Natural killer cell (primary cell): ENCODE measurements at regions not wholly inside any gene's neighbourhood (a gene's known extent, or its start where the extent isn't known, plus 50 kb on each side); places are given as distances from the start of the nearest gene placed in this dataset.

Source experiments
- ATAC-seq, 3 donors: fragments of 150-1000 bp in 2 of 3; fragments of 200-7000 bp in 1 of 3; cut with Tn5 transposase; 1 replicate in 1 of 3; 2 replicates in 2 of 3; pipeline ENCODE4 v1.10.0; 2021; ENCODE audit warnings: mild to moderate bottlenecking in 2 of 3, moderate library complexity in 2 of 3
- DNase-seq, 2 donors: peaks; one replicate each; pipeline versions ENCODE4 v3.0.0 to v3.0.0-alpha.2; 2013 to 2021; ENCODE audit warnings: mixed read lengths in 1 of 2
- H3K27ac ChIP-seq: one replicate; pipeline ENCODE4 v1.5.1; 2013; ENCODE audit warnings: mild to moderate bottlenecking, low read length
- H3K27me3 ChIP-seq: one replicate; pipeline ENCODE4 v1.6.1; 2013; ENCODE audit warnings: low read length; ENCODE audit not compliant: control insufficient read depth, insufficient read depth
- H3K36me3 ChIP-seq: one replicate; pipeline ENCODE4 v1.6.1; 2013; ENCODE audit warnings: low read length; ENCODE audit not compliant: control insufficient read depth, insufficient read depth
- H3K4me1 ChIP-seq: one replicate; pipeline ENCODE4 v1.6.1; 2013; ENCODE audit warnings: low read length; ENCODE audit not compliant: control insufficient read depth, insufficient read depth
- H3K4me3 ChIP-seq: one replicate; pipeline ENCODE4 v1.5.1; 2013; ENCODE audit warnings: low read length
- H3K9me3 ChIP-seq: one replicate; pipeline ENCODE4 v1.6.1; 2013; ENCODE audit warnings: low read length; ENCODE audit not compliant: control insufficient read depth, insufficient read depth
- H3K27ac Mint-ChIP-seq, 2 donors: one replicate each; pipeline ENCODE4 v1.8.0; 2022; ENCODE audit warnings: mild to moderate bottlenecking in 2 of 2, mixed read lengths in 2 of 2, moderate library complexity in 1 of 2
- H3K27me3 Mint-ChIP-seq, 2 donors: one replicate each; pipeline ENCODE4 v1.8.0; 2022; ENCODE audit warnings: low read depth in 2 of 2, mixed read lengths in 2 of 2
- H3K36me3 Mint-ChIP-seq: one replicate; pipeline ENCODE4 v1.8.0; 2022; ENCODE audit warnings: mixed read lengths
- H3K4me1 Mint-ChIP-seq, 2 donors: one replicate each; pipeline ENCODE4 v1.8.0; 2022; ENCODE audit warnings: mixed read lengths in 2 of 2
- H3K4me3 Mint-ChIP-seq: one replicate; pipeline ENCODE4 v1.8.0; 2022; ENCODE audit warnings: mild to moderate bottlenecking, moderate library complexity, mixed read lengths
- H3K9me3 Mint-ChIP-seq, 2 donors: one replicate each; pipeline ENCODE4 v1.8.0; 2022; ENCODE audit warnings: mixed read lengths in 2 of 2
- WGBS: methylation state at CpG from one replicate; pipeline ENCODE4 v1.1.7; 2013; ENCODE audit warnings: missing lambda C conversion rate; ENCODE audit not compliant: insufficient coverage; 5-methylcytosine and 5-hydroxymethylcytosine counted together
- intact Hi-C: fragments of 100-400 bp; cut with micrococcal nuclease; formaldehyde crosslinking; loops from one replicate; pipeline ENCODE4 v1.14.2; 2022
- TF ChIP-seq, protein P1 (sequence below): fragments of 200-600 bp; IDR thresholded peaks from one replicate; pipeline ENCODE4 v1.8.0; 2022; ENCODE audit warnings: antibody characterized with exemption

- H3K36me3 Mint-ChIP-seq: no peaks in the 10 kb centered on the region
- H3K9me3 Mint-ChIP-seq: no peaks in the 10 kb centered on the region
- intact Hi-C loops: no loop called here
- H3K27ac Mint-ChIP-seq: no peak overlapping the region
- no peaks in the 10 kb centered on the region for H3K4me1 ChIP-seq
- peaks cover 0 to 3% of the 10 kb centered on the region in 2 donors for H3K27me3 Mint-ChIP-seq
- H3K4me1 Mint-ChIP-seq: no peaks in the 10 kb centered on the region
- no peak overlapping the region for H3K4me3 ChIP-seq
- no peak overlapping the region for H3K4me3 Mint-ChIP-seq
- H3K9me3 ChIP-seq: no peaks in the 10 kb centered on the region
- no peaks in the 10 kb centered on the region for H3K36me3 ChIP-seq
- DNase-seq (no peak), ATAC-seq (no peak)
- WGBS: 88% methylated on average over 5 of the region's 5 CpGs
- no peak overlapping the region for H3K27ac ChIP-seq
- H3K27me3 ChIP-seq: no peaks in the 10 kb centered on the region
- TF ChIP-seq, protein P1, sequence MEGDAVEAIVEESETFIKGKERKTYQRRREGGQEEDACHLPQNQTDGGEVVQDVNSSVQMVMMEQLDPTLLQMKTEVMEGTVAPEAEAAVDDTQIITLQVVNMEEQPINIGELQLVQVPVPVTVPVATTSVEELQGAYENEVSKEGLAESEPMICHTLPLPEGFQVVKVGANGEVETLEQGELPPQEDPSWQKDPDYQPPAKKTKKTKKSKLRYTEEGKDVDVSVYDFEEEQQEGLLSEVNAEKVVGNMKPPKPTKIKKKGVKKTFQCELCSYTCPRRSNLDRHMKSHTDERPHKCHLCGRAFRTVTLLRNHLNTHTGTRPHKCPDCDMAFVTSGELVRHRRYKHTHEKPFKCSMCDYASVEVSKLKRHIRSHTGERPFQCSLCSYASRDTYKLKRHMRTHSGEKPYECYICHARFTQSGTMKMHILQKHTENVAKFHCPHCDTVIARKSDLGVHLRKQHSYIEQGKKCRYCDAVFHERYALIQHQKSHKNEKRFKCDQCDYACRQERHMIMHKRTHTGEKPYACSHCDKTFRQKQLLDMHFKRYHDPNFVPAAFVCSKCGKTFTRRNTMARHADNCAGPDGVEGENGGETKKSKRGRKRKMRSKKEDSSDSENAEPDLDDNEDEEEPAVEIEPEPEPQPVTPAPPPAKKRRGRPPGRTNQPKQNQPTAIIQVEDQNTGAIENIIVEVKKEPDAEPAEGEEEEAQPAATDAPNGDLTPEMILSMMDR: no peak
These were observed 175.7 kb upstream of the PLXNA2 start for GRCh38 chr1:208419746-208420420.

- Mint-ChIP-seq H3K4me1 (no peaks in the 10 kb centered on the region), H3K27me3 (peaks cover 0 to 3% of the 10 kb centered on the region in 2 donors), H3K36me3 (no peaks in the 10 kb centered on the region), H3K9me3 (no peaks in the 10 kb centered on the region), H3K27ac (no peak overlapping the region), H3K4me3 (no peak overlapping the region)
- H3K9me3 ChIP-seq: no peaks in the 10 kb centered on the region
- 90% methylated on average over 1 of the region's 1 CpG for WGBS
- no peaks in the 10 kb centered on the region for H3K36me3 ChIP-seq
- no peak for DNase-seq
- H3K27me3 ChIP-seq: no peaks in the 10 kb centered on the region
- TF ChIP-seq, protein P1: no peak
- no peak overlapping the region for H3K4me3 ChIP-seq
- intact Hi-C loops: no loop called here
- no peaks in the 10 kb centered on the region for H3K4me1 ChIP-seq
- H3K27ac ChIP-seq: no peak overlapping the region
- no peak for ATAC-seq
These were observed 176.5 kb upstream of the PLXNA2 start for GRCh38 chr1:208420696-208421095.

DNA sequence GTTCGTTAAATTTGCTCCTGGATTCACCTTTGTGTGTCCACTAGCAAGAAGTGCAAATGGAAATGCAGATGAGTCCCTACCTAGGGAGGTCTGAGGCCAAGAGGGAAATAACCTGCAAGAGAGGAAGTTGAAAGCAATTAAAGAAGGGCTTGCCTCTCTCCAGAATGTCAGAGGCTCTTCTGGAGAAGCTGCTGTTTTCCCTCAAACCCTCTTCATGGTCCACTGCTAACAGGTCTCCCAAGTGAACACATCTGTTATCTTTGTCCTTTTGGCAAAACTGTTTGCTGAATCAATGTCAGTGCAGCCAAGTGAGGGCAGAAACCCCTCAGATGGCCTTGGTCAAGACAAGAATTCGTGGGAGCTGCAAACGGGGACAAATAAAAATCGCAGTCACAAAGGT, 177.3 kb upstream of the PLXNA2 start:
- Histone ChIP-seq H3K27me3 (no peaks in the 10 kb centered on the region), H3K27ac (no peak overlapping the region), H3K36me3 (no peaks in the 10 kb centered on the region), H3K9me3 (no peaks in the 10 kb centered on the region), H3K4me3 (no peak overlapping the region), H3K4me1 (no peaks in the 10 kb centered on the region)
- DNase-seq (no peak), ATAC-seq (no peak)
- no peak overlapping the region for H3K27ac Mint-ChIP-seq
- H3K27me3 Mint-ChIP-seq: peaks cover 0 to 3% of the 10 kb centered on the region in 2 donors
- H3K9me3 Mint-ChIP-seq: no peaks in the 10 kb centered on the region
- H3K4me1 Mint-ChIP-seq: no peaks in the 10 kb centered on the region
- H3K36me3 Mint-ChIP-seq: no peaks in the 10 kb centered on the region
- TF ChIP-seq, protein P1: no peak
- H3K4me3 Mint-ChIP-seq: no peak overlapping the region
- intact Hi-C loops: no loop called here
- WGBS: 87% methylated on average over 4 of the region's 4 CpGs

DNA sequence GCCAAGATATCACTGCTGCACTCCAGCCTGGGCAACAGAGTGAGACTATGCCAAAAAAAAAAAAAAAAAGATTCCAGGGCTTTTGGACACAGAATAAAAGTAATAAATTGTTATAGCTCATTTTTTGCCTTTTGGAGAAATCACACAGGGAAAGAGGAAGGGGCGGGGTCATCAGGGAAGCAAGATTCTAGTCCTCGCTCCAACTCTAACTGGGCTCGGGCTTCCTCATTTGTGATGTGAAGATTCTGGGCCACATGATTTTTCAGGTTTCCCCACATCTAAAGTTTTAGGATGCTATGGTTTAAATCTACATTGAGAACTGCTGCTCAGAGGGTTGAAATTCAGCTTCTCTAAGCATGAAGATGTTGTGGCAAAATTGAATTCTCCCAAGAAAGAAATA, 179.3 kb upstream of the PLXNA2 start:
- Mint-ChIP-seq H3K36me3 (no peaks in the 10 kb centered on the region), H3K27me3 (no peaks in the 10 kb centered on the region), H3K27ac (no peak overlapping the region), H3K4me1 (no peaks in the 10 kb centered on the region), H3K9me3 (no peaks in the 10 kb centered on the region), H3K4me3 (no peak overlapping the region)
- WGBS: 28% methylated on average over 3 of the region's 3 CpGs
- H3K4me3 ChIP-seq: no peak overlapping the region
- intact Hi-C loops: no loop called here
- no peaks in the 10 kb centered on the region for H3K9me3 ChIP-seq
- no peaks in the 10 kb centered on the region for H3K27me3 ChIP-seq
- H3K36me3 ChIP-seq: no peaks in the 10 kb centered on the region
- H3K27ac ChIP-seq: no peak overlapping the region
- TF ChIP-seq, protein P1: no peak
- ATAC-seq (no peak), DNase-seq (no peak)
- H3K4me1 ChIP-seq: no peaks in the 10 kb centered on the region
